GM10266 (cell line): ENCODE measurements at regions not wholly inside any gene's neighbourhood (a gene's known extent, or its start where the extent isn't known, plus 50 kb on each side); places are given as distances from the start of the nearest gene placed in this dataset.

Source experiments
- DNase-seq: peaks from one replicate; pipeline ENCODE4 v3.0.0; 2012; ENCODE audit errors: extremely low spot score
- TF ChIP-seq, protein P1 (sequence below): IDR thresholded peaks from 2 replicates; pipeline ENCODE4 v1.5.1; 2012; ENCODE audit warnings: mild to moderate bottlenecking, low read depth; ENCODE audit not compliant: control insufficient read depth, insufficient read depth; ENCODE audit errors: missing control alignments

DNA sequence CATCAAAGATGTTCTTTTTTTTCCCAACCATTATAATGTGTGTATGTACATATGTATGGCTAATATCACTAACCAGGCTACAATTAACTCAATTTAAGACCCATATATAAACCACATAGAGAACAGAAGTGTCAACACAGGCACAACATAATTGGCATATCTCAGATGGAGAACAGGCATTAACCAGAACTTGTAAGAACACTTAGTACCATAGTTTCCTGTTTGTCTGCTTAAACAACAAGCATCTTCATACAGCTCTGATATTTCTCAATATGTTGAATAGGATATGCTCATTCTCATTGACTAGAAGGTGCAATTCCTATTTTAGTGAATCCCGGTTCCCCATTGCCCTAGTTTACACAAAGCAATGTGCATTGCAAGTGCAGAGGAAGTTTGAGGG is 116.9 kb upstream of the EDNRB start:
- TF ChIP-seq, protein P1, sequence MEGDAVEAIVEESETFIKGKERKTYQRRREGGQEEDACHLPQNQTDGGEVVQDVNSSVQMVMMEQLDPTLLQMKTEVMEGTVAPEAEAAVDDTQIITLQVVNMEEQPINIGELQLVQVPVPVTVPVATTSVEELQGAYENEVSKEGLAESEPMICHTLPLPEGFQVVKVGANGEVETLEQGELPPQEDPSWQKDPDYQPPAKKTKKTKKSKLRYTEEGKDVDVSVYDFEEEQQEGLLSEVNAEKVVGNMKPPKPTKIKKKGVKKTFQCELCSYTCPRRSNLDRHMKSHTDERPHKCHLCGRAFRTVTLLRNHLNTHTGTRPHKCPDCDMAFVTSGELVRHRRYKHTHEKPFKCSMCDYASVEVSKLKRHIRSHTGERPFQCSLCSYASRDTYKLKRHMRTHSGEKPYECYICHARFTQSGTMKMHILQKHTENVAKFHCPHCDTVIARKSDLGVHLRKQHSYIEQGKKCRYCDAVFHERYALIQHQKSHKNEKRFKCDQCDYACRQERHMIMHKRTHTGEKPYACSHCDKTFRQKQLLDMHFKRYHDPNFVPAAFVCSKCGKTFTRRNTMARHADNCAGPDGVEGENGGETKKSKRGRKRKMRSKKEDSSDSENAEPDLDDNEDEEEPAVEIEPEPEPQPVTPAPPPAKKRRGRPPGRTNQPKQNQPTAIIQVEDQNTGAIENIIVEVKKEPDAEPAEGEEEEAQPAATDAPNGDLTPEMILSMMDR: no peak
- no peak for DNase-seq

DNA sequence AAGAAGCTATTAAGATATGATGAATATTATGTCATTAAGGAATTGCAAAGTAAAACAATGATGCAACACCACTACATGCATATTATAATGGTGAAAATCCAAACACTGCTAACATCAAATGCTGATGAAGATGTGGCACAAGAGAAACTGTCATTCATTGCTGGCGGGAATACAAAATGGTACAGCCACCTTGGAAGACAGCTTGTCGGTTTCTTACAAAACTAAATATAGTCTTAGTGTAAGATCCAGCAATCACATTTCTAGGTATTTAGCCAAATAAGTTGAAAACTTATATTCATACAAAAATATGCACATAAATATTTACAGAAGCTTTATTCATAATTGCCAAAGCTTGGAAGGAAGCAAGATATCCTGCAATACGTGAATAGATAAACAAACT is 114.9 kb upstream of the EDNRB start:
- no peak for DNase-seq
- TF ChIP-seq, protein P1: no peak

DNA sequence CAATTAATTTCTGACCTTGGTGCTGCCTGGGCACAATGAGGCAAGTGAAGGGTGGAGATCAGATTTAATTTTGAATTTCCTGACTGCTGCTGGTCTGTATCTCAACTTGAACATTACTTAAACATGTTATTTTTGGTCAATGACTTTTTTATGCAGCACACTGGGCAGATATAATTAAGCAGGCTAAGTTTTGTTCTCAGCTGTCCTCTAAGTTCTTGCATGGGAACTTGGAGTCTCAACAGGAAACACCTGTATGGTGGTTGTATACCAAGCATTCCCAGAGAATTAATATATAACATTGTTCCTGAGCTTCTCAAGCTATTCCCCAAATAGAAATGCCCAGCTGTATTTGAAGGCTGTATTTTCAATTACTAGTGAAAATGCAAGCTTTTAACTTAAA is 113.5 kb upstream of the EDNRB start:
- TF ChIP-seq, protein P1: no peak
- no peak for DNase-seq

DNA sequence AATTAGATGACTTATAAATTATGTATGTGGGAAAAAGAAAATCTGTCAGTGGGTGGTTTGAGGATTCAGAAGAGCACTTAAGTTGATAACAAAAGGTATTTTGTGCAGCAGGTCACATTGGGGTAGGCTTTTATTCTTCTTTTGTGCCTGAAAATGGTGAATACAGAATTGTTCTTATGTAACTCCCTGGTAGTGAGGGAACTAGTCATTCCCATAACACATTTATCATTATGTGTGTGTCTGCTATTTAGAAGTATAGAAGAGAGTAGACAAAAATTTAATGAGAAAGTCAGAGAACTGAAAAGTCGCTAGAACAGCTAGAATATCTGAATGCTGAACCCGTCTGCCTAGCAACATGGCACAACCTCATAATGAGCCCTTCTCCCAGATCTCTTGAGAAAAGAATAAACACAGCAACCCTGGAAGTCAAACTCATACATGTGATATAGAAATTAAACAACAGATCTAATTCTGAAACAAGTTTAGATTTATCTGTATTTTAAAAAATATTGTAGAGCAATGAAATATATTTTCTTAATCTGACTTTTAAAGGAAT is 111.8 kb upstream of the EDNRB start:
- no peak for DNase-seq
- TF ChIP-seq, protein P1: no peak

DNA sequence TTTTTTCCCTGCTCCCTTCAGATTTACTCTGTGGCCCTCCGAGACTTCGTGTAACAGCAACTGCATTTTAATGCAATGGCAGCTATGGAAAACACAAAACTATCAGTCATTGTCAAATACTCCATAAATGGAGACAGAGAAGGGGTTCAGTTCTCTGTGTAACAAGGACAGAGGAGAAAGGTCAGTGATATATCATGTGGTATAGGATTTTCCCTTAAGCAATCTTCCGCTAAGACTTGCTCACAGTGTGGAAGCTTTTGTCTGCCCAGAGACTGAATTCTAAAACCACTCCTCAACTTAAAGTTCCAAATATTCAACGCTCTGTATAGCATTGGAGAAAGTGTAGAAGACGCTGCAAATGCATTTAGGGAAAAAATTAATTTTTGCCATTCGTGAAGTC is 111.3 kb upstream of the EDNRB start:
- TF ChIP-seq, protein P1: no peak
- DNase-seq: no peak

DNA sequence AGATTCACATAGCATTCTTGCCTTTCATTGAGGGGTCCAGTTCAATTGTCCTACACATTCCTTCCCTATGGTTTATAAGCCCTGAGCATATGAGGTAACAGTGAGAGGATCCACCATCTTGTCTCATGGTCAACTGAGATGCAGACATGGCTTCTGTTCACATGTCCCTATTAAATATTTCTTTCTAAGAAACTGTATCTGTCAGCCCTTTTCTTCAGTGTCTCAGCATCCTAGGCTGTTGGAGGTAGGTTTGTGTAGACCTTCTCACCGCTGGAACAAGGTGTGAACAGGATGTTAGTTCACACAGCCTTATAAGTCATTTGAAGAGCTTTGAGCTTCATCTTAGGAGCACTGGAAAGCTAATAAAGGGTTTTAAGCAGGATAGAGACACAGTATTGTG is 110.3 kb upstream of the EDNRB start:
- DNase-seq: no peak
- TF ChIP-seq, protein P1: no peak

DNA sequence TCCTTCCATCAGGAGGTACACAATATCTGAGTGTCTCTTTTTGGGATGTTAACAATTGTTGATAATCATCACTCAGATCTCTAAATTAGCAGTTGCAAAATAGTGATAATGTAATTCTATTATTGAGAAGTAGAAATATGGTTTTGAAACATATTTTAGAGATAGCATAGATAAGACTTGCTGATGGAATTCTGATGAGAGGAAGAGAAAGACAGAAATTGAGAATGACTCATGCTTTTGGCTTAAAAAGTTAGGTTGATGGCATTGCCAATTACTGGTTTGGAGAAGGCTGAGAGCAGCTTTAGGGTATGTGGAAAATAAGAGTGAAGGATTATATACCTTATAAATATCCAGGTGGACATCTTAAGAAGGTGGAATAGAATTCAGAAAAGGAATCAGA is 106.4 kb upstream of the EDNRB start:
- TF ChIP-seq, protein P1: no peak
- DNase-seq: no peak
